ENCODE measurements at regions not wholly inside any gene's neighbourhood (a gene's known extent, or its start where the extent isn't known, plus 50 kb on each side); places are given as distances from the start of the nearest gene placed in this dataset.
A peak's percentile ranks its signal among the peaks of the same experiment; 100 is the strongest.

DNA sequence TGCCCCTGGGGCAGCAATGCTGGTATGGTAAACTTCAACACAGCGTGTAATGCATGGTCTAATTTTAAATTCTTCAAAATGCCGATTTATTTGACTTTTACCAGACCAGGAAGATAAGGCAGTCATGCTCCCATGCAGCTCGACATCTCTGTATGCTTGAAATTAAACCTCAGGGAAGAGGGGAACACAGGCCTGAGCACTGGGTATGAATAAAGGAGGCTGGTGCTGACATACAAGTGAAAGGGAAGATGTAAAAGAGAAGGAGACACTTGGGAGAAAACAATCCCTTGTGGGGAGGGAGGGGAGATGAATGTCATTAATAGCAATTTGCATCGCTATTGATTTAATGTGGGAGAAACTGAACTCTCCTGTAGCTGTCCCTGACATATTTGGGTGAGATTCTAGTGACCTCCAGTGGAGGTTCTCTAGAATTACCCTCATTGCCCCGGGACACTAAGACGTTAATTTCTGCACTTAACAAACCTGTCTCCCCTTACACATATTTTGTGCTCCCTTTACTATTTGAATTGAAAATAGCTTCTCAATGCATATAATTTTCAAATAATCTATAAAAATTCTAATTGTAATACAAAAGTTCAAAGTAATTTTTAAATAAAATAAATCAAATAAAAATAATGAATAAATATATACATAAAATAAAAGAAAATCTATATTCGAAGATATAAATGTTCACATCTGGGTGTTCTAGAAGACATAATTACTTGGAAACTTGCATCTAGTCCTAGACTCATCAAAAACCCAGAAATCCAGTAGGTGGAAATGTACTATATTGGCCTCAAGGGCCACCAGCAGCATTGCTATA, 283.1 kb downstream of the LMX1A start:
- DNase-seq = peak; percentile 40

GRCh38 chr1:165070675-165071074, 285.8 kb downstream of the LMX1A start:
- no peak for DNase-seq

- DNase-seq = no peak
Measured at GRCh38 chr1:165069829-165070228, 286.7 kb downstream of the LMX1A start.

GRCh38 chr1:165068741-165069140, 287.8 kb downstream of the LMX1A start:
- DNase-seq = no peak

DNA sequence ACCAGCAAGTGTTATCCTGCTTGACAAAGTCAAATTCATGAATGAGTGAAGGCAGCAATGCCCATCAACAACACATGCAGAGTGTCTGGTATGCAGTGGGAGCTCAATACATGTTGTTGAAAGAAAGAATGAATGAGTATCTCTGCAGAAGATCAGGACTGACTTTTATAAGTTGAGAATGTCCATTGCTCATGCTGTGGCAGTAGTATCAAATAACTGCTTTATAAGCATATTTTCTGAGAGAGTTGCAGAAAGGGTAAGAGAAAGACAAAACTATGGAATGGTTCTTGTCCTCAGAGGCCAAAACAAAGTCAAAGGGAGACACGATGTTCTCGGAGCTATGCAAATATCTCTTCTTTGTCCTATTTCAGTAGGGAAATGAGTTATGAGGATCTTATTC, 288.7 kb downstream of the LMX1A start:
- no peak for DNase-seq

GRCh38 chr1:165063181-165063965, 293.1 kb downstream of the LMX1A start:
- no peak for DNase-seq

GRCh38 chr1:165062346-165062745, 294.2 kb downstream of the LMX1A start:
- no peak for DNase-seq

GRCh38 chr1:165060285-165060793, 296.2 kb downstream of the LMX1A start:
- no peak for DNase-seq

- no peak for DNase-seq
Measured at GRCh38 chr1:165057956-165058355, 298.6 kb downstream of the LMX1A start.

- no peak for DNase-seq
Measured at GRCh38 chr1:165056914-165057313, 299.6 kb downstream of the LMX1A start.

GRCh38 chr1:165055581-165055980, 300.9 kb downstream of the LMX1A start:
- DNase-seq = no peak

DNA sequence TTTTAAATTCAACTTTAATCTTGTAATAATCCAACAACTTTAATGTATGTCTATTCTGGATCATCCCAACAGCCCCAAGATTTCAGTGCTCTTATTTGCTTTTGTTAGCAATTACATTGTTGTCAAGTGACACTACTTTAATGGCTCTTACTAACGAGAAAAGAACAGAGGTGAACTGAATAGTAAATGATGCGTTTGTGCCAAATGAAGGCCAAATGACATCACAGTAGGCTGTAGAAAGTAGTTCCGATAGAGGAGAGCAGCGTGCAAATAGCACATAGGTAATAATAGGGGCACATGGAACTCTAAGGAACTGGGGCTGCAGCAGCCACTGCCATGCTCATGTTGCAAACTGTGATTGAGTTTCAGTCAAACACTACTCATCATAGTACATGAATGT, 301.9 kb downstream of the LMX1A start:
- DNase-seq = no peak

DNA sequence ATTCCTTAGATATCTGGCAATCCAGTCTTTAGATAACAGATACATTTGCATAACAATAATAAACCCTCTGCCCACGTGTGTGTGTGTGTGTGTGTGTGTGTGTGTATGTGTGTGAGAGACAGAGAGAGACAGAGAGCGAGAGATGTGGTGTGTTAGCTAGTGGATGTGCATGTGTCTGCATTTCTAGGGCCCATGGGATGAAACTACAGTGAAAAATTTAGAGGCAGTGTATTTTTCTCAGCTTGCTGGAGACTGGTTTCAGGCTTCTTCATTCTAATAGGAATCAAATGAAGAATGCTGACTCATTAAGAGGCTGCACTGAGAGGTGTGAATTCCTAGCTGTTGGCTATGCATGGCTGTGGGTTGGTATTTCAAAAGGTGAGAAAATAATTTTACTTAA, 303.2 kb downstream of the LMX1A start:
- no peak for DNase-seq

GRCh38 chr1:165052936-165053335, 303.6 kb downstream of the LMX1A start:
- DNase-seq = no peak

DNA sequence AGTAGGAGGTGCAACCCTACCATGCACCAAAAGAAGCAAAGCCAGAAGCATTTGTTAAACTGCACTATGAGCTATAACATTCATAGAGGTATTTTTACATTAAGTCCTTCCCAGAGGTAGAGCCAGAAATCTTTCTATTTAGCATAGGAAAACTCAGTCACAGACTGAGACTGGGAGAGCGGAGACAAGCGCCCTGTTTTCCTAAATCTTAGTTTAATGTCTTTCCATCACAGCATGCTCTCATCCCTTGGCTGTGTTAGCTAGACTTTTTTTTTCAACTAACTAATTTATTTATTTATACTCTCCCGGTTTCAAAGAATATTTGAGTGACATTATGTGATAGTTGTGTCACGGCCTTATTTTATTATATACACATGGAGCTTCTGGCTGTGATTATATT, 304.1 kb downstream of the LMX1A start:
- no peak for DNase-seq

DNA sequence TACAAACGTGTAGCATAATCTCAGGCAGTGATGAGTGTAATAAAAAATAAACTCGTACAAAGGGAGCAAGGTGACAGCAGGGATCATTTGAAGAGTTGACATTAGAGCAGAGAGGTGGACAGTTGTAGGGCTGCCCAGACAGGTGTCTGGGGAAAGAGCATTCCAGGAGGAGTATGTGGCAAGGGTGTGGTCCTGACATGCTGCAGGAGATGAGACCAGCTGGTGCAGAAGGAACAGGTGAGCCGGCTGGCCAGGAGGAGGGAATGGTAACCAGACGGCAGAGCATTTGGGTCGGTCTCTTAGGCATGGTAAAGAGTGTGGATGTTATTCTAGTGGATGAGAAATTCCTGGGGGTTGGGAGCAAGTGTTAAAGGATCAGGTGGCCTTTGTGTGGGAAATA, 306.3 kb downstream of the LMX1A start:
- DNase-seq = no peak

DNA sequence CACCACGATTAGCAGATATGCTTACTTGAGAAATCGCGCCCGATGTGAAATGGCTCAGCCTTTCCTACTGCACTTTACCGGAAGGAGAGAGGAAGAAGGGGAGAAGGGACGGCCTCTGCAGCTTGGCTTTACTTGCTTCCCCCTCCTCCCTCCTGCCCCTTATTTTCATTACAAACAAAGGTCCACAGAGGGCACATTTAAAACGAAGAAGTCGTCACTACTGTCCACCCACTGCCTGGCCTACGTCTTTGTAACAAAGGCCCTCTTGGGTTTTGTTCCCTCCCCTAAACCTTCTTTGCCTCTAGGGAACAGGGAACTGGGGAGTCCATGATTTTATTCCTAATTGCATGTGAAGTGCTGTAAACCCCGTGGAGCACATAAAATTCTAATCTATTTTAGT, 308.5 kb downstream of the LMX1A start:
- DNase-seq = no peak

DNA sequence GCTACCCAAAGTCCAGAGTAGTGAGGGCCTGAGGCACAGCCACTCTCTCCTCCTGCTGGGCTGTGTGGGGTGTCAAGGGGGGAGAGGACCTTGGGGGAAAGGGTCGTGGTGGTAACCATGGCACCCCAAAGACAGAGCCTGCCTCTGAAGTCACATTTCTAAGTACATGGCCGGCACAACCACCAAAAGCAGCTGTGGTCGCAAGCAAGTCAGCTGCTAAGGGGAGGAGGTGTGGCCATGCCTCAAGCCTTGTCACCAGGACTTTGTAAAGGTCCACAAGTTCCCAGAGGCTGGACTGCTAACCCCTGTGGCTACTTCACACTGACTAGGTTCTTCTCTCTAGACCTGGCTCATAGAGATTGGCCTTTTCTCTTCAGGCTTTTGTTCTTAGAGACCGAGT, 310.6 kb downstream of the LMX1A start:
- DNase-seq = no peak

DNA sequence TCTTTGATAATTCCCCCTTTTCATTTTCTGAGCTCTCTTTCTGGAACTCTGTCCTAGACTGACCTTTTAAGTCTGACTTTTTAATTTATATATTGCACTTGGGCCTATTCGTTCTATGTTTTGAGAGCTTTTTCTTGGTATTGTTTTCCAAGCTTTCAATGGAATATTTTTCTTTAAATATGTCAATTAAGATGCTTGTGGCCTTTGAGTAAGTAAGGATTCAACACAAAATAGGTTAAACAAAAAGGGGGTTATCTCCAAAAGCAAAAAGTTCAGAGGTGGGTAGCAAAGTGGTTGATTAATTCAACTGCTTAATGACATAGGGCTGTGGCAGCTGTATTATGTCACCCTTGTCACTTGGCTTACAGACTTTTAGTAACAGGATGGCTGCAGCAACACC, 315.9 kb downstream of the LMX1A start:
- DNase-seq = no peak

GRCh38 chr1:165039996-165040395, 316.5 kb downstream of the LMX1A start:
- DNase-seq = no peak

- DNase-seq = no peak
Measured at GRCh38 chr1:165036403-165036802, 320.1 kb downstream of the LMX1A start.

- DNase-seq = no peak
Measured at GRCh38 chr1:165034136-165034809, 322.2 kb downstream of the LMX1A start.

GRCh38 chr1:165031001-165031400, 325.5 kb downstream of the LMX1A start:
- DNase-seq = no peak

GRCh38 chr1:165025805-165026204, 330.7 kb downstream of the LMX1A start:
- no peak for DNase-seq

Data from activated CD4-positive, alpha-beta T cell treated with anti-CD3 and anti-CD28 coated beads, Interleukin-10, Interleukin-2, amounts not matched to agents 100 ng/mL and 50 ng/mL, durations not matched to agents 16 hours and 8 hours (primary cell).